IPS-18a (cell line): ENCODE measurements at regions not wholly inside any gene's neighbourhood (a gene's known extent, or its start where the extent isn't known, plus 50 kb on each side); places are given as distances from the start of the nearest gene placed in this dataset.
"Not testable (repeated sequence)": the region's sequence is repeated elsewhere in the genome, so short reads cannot be mapped to it uniquely, and the experiment has no call there.

ENCODE experiments used
- H3K27ac ChIP-seq: one replicate; pipeline ENCODE4 v1.5.1; 2013; ENCODE audit warnings: low read length
- H3K27me3 ChIP-seq: one replicate; pipeline ENCODE4 v1.6.1; 2013; ENCODE audit warnings: mild to moderate bottlenecking, low read length; ENCODE audit not compliant: control insufficient read depth, insufficient read depth
- H3K36me3 ChIP-seq: one replicate; pipeline ENCODE4 v1.6.1; 2013; ENCODE audit warnings: low read depth, low read length; ENCODE audit not compliant: control insufficient read depth
- H3K4me1 ChIP-seq: one replicate; pipeline ENCODE4 v1.6.1; 2013; ENCODE audit warnings: low read depth, low read length; ENCODE audit not compliant: control insufficient read depth
- H3K4me3 ChIP-seq: one replicate; pipeline ENCODE4 v1.5.1; 2013; ENCODE audit warnings: low read length
- H3K9ac ChIP-seq: one replicate; pipeline ENCODE4 v1.6.1; 2013; ENCODE audit warnings: mild to moderate bottlenecking, low read length, moderate library complexity
- H3K9me3 ChIP-seq: one replicate; pipeline ENCODE4 v1.6.1; 2013; ENCODE audit warnings: low read depth, low read length; ENCODE audit not compliant: control insufficient read depth

- no peaks in the 10 kb centered on the region for H3K36me3 ChIP-seq
- H3K9ac ChIP-seq, result peak overlapping the region; percentile 42
- peak overlapping the region; percentile 84 for H3K27ac ChIP-seq
- no peaks in the 10 kb centered on the region for H3K9me3 ChIP-seq
- H3K4me1 ChIP-seq, result peaks cover 34% of the 10 kb centered on the region
- H3K4me3 ChIP-seq, result no peak overlapping the region
- H3K27me3 ChIP-seq, result no peaks in the 10 kb centered on the region
Measured at GRCh38 chr7:46282155-46282554, 361.1 kb upstream of the IGFBP3 start.

GRCh38 chr7:46281071-46281470 lies 360.0 kb upstream of the IGFBP3 start:
- H3K9me3 ChIP-seq, result no peaks in the 10 kb centered on the region
- peaks cover 34% of the 10 kb centered on the region for H3K4me1 ChIP-seq
- H3K36me3 ChIP-seq, result no peaks in the 10 kb centered on the region
- H3K27ac ChIP-seq, result peak overlapping the region; percentile 39
- H3K27me3 ChIP-seq, result no peaks in the 10 kb centered on the region
- H3K4me3 ChIP-seq, result no peak overlapping the region
- H3K9ac ChIP-seq, result no peak overlapping the region

GRCh38 chr7:46279290-46279689 lies 358.2 kb upstream of the IGFBP3 start:
- no peaks in the 10 kb centered on the region for H3K9me3 ChIP-seq
- no peaks in the 10 kb centered on the region for H3K27me3 ChIP-seq
- H3K36me3 ChIP-seq, result no peaks in the 10 kb centered on the region
- H3K4me3 ChIP-seq, result no peak overlapping the region
- H3K9ac ChIP-seq, result no peak overlapping the region
- peaks cover 33% of the 10 kb centered on the region for H3K4me1 ChIP-seq
- H3K27ac ChIP-seq, result no peak overlapping the region

GRCh38 chr7:46264646-46265045 lies 343.6 kb upstream of the IGFBP3 start:
- H3K36me3 ChIP-seq, result no peaks in the 10 kb centered on the region
- H3K4me1 ChIP-seq, result no peaks in the 10 kb centered on the region
- H3K27ac ChIP-seq, result no peak overlapping the region
- H3K27me3 ChIP-seq, result no peaks in the 10 kb centered on the region
- H3K9ac ChIP-seq, result no peak overlapping the region
- peaks cover 11% of the 10 kb centered on the region for H3K9me3 ChIP-seq
- no peak overlapping the region for H3K4me3 ChIP-seq

- H3K27ac ChIP-seq, H3K4me1 ChIP-seq, H3K4me3 ChIP-seq, H3K9ac ChIP-seq, H3K36me3 ChIP-seq, H3K27me3 ChIP-seq: not testable (repeated sequence)
- peaks cover 11% of the 10 kb centered on the region for H3K9me3 ChIP-seq
Measured at GRCh38 chr7:46261638-46262037, 340.6 kb upstream of the IGFBP3 start.

GRCh38 chr7:46259947-46260346 lies 338.9 kb upstream of the IGFBP3 start:
- Histone ChIP-seq H3K9ac (no peak overlapping the region), H3K27me3 (no peaks in the 10 kb centered on the region), H3K9me3 (peaks cover 11% of the 10 kb centered on the region), H3K27ac (no peak overlapping the region), H3K4me1 (no peaks in the 10 kb centered on the region), H3K4me3 (no peak overlapping the region), H3K36me3 (no peaks in the 10 kb centered on the region)

GRCh38 chr7:46257761-46258448 lies 336.8 kb upstream of the IGFBP3 start:
- no peak overlapping the region for H3K27ac ChIP-seq
- no peaks in the 10 kb centered on the region for H3K27me3 ChIP-seq
- H3K4me1 ChIP-seq, result no peaks in the 10 kb centered on the region
- no peak overlapping the region for H3K4me3 ChIP-seq
- H3K36me3 ChIP-seq, result no peaks in the 10 kb centered on the region
- H3K9ac ChIP-seq, result no peak overlapping the region
- peaks cover 11% of the 10 kb centered on the region for H3K9me3 ChIP-seq

- no peak overlapping the region for H3K27ac ChIP-seq
- no peaks in the 10 kb centered on the region for H3K36me3 ChIP-seq
- no peaks in the 10 kb centered on the region for H3K27me3 ChIP-seq
- H3K9ac ChIP-seq, result no peak overlapping the region
- H3K9me3 ChIP-seq, result peaks cover 11% of the 10 kb centered on the region
- no peaks in the 10 kb centered on the region for H3K4me1 ChIP-seq
- no peak overlapping the region for H3K4me3 ChIP-seq
Measured at GRCh38 chr7:46256870-46257661, 336.0 kb upstream of the IGFBP3 start.

GRCh38 chr7:46253520-46253919 lies 332.4 kb upstream of the IGFBP3 start:
- Histone ChIP-seq H3K27me3 (no peaks in the 10 kb centered on the region), H3K4me3 (no peak overlapping the region), H3K9ac (no peak overlapping the region), H3K9me3 (no peaks in the 10 kb centered on the region), H3K27ac (no peak overlapping the region), H3K36me3 (no peaks in the 10 kb centered on the region), H3K4me1 (no peaks in the 10 kb centered on the region)

- H3K36me3 ChIP-seq, result no peaks in the 10 kb centered on the region
- H3K9me3 ChIP-seq, result no peaks in the 10 kb centered on the region
- no peak overlapping the region for H3K4me3 ChIP-seq
- H3K27me3 ChIP-seq, result no peaks in the 10 kb centered on the region
- H3K4me1 ChIP-seq, result no peaks in the 10 kb centered on the region
- H3K27ac ChIP-seq, result no peak overlapping the region
- H3K9ac ChIP-seq, result no peak overlapping the region
Measured at GRCh38 chr7:46247664-46248063, 326.6 kb upstream of the IGFBP3 start.

- Histone ChIP-seq H3K9me3 (no peaks in the 10 kb centered on the region), H3K4me1 (no peaks in the 10 kb centered on the region), H3K9ac (no peak overlapping the region), H3K27ac (no peak overlapping the region), H3K27me3 (no peaks in the 10 kb centered on the region), H3K4me3 (no peak overlapping the region), H3K36me3 (no peaks in the 10 kb centered on the region)
Measured at GRCh38 chr7:46245586-46246111, 324.6 kb upstream of the IGFBP3 start.
